Karpas-422 (cell line): ENCODE measurements at regions not wholly inside any gene's neighbourhood (a gene's known extent, or its start where the extent isn't known, plus 50 kb on each side); places are given as distances from the start of the nearest gene placed in this dataset.
"Not testable (repeated sequence)": the region's sequence is repeated elsewhere in the genome, so short reads cannot be mapped to it uniquely, and the experiment has no call there.

Source experiments
- DNase-seq: peaks from one replicate; pipeline ENCODE4 v3.0.0-alpha.2; 2015
- H2AFZ ChIP-seq: fragments of 200-600 bp; sonication (generic); 2 replicates; pipeline ENCODE4 v1.6.1; 2014; ENCODE audit warnings: antibody characterized with exemption, low read length, mixed read lengths
- H3K27ac ChIP-seq: fragments of 200-600 bp; sonication (generic); 2 replicates; pipeline ENCODE4 v1.5.1; 2014; ENCODE audit warnings: mild to moderate bottlenecking, low read length, moderate library complexity
- H3K27me3 ChIP-seq: fragments of 200-600 bp; sonication (generic); 2 replicates; pipeline ENCODE4 v1.6.1; 2014; ENCODE audit warnings: low read length, mixed read lengths
- H3K36me3 ChIP-seq: fragments of 200-600 bp; sonication (generic); 2 replicates; pipeline ENCODE4 v1.6.1; 2014; ENCODE audit warnings: low read length, mixed read lengths; ENCODE audit not compliant: insufficient read depth
- H3K4me1 ChIP-seq: fragments of 200-600 bp; sonication (generic); 2 replicates; pipeline ENCODE4 v1.6.1; 2014; ENCODE audit warnings: mild to moderate bottlenecking, low read length, mixed read lengths
- H3K4me2 ChIP-seq: fragments of 200-600 bp; sonication (generic); 2 replicates; pipeline ENCODE4 v1.6.1; 2014; ENCODE audit warnings: low read length, low read depth, mild to moderate bottlenecking; ENCODE audit not compliant: poor library complexity, severe bottlenecking
- H3K4me3 ChIP-seq: fragments of 200-600 bp; sonication (generic); 2 replicates; pipeline ENCODE4 v1.5.1; 2014; ENCODE audit warnings: mild to moderate bottlenecking, antibody characterized with exemption, low read length, mixed read lengths
- H3K79me2 ChIP-seq: fragments of 200-600 bp; sonication (generic); 2 replicates; pipeline ENCODE4 v1.6.1; 2014; ENCODE audit warnings: mild to moderate bottlenecking, low read length, mixed read lengths
- H3K9ac ChIP-seq: fragments of 200-600 bp; sonication (generic); 2 replicates; pipeline ENCODE4 v1.6.0; 2014; ENCODE audit warnings: low read length
- H3K9me2 ChIP-seq: fragments of 200-600 bp; sonication (generic), shearing (Covaris generic); replicated peaks from 2 replicates; pipeline ENCODE4 v1.6.0; 2014; ENCODE audit warnings: mild to moderate bottlenecking, low read length, moderate library complexity; ENCODE audit not compliant: insufficient read depth
- H3K9me3 ChIP-seq: fragments of 300-700, 200-600 bp; sonication (generic); 2 replicates; pipeline ENCODE4 v1.6.1; 2014; ENCODE audit warnings: low read length, mixed read lengths
- H4K20me1 ChIP-seq: fragments of 200-600 bp; sonication (generic); 2 replicates; pipeline ENCODE4 v1.6.1; 2014; ENCODE audit warnings: mild to moderate bottlenecking, antibody characterized with exemption, low read length, low read depth; ENCODE audit not compliant: insufficient read depth

DNA sequence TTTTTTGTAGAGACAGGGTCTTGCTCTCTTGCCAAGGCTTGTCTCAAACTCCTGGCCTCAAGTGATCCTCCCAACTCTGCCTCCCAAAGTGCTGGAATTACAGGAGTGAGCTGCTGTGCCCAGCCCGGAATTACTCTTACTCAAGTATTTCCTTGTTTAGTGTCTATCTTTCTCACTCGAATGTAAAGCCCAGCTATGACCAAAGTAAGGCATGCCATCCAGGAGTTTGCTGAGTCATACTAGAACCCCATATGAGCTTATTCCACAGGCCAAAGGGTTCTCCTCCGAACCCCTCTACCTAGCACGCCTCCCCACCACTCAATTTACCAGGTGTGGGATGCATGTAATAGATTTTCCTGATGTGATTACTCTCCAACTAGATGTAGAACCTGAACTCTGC is 166.6 kb upstream of the AUTS2 start:
- H3K79me2 ChIP-seq = no peaks in the 10 kb centered on the region
- H3K36me3 ChIP-seq = no peaks in the 10 kb centered on the region
- no peak for DNase-seq

DNA sequence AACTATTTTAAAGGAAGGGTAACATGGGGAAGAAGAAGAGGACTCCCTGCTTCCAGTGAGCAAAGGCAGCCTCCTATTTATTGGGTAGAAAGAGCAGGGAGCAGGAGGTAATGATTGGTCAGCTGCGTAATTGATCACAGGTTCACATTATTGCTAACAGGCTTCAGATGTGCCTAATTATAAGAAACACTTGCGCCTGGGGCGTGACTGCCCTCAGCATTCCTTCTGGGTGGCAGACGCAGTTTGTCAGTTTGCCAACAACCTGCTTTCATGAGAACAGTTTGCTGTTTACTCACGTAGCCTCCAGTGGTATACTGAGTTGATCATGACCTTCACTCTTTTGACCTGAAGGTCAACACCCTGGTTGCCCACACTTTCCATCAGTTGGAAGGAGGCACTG is 166.0 kb upstream of the AUTS2 start:
- H3K27ac ChIP-seq = not testable (repeated sequence)

More for the DNA sequence above, 166.6 kb upstream of the AUTS2 start:
- no peaks in the 10 kb centered on the region for H3K9me2 ChIP-seq
- H3K4me2 ChIP-seq = no peak overlapping the region
- no peak overlapping the region for H3K4me3 ChIP-seq
- no peaks in the 10 kb centered on the region for H3K9me3 ChIP-seq
- H2AFZ ChIP-seq = no peak overlapping the region
- no peak overlapping the region for H3K9ac ChIP-seq
- peaks cover 12% of the 10 kb centered on the region for H3K4me1 ChIP-seq
- no peaks in the 10 kb centered on the region for H3K27me3 ChIP-seq
- no peaks in the 10 kb centered on the region for H4K20me1 ChIP-seq
- no peak overlapping the region for H3K27ac ChIP-seq

DNA sequence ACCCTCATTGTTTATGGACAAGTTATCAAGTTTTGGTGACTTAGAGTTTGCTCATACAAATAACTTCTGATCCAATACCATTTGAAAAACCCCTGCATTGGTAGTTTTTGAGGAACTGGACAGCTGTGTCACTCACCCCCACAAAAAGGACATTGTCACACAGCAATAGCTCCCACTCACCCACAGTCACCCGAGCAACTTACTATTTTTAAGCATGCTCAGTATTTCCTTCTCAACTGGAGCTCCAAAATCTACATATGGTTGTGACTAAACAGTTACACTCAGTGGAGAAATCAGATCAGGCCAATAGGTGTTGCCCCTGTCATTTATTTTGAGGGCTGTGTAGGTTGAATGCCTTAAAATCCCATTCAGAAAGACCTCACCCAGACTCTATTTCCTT is 165.2 kb upstream of the AUTS2 start:
- Histone ChIP-seq H3K4me3 (no peak overlapping the region), H3K4me1 (peaks cover 12% of the 10 kb centered on the region), H3K79me2 (no peaks in the 10 kb centered on the region), H2AFZ (no peak overlapping the region), H4K20me1 (no peaks in the 10 kb centered on the region), H3K9ac (no peak overlapping the region), H3K36me3 (no peaks in the 10 kb centered on the region), H3K9me2 (no peaks in the 10 kb centered on the region), H3K4me2 (no peak overlapping the region), H3K9me3 (no peaks in the 10 kb centered on the region), H3K27ac (no peak overlapping the region), H3K27me3 (no peaks in the 10 kb centered on the region)
- no peak for DNase-seq

More for the DNA sequence above, 166.0 kb upstream of the AUTS2 start:
- H3K9me2 ChIP-seq, H2AFZ ChIP-seq, H3K4me3 ChIP-seq, H3K36me3 ChIP-seq, H3K9ac ChIP-seq, H3K27me3 ChIP-seq, H3K79me2 ChIP-seq, H3K4me2 ChIP-seq, DNase-seq, H4K20me1 ChIP-seq, H3K9me3 ChIP-seq: not testable (repeated sequence)
- H3K4me1 ChIP-seq = peaks cover 12% of the 10 kb centered on the region

DNA sequence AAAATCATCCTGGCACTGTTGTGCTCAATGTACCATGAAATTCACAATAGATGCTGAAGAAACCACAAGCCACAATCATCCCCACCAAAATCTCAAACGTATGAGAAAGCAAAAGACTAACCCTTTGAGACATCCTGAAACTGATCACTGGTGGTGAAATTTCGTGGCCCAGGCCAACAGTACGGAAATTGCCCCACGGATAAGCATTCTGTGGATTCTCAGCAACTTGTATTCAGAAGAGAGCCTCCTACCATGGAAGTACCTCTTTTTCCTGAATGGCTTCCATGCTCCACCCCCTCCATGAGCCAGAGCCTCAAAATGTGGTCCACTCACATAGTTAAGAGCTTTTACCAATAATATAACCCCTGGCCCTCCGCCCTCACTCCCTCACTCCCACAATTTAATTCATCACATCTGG is 163.9 kb upstream of the AUTS2 start:
- Histone ChIP-seq H3K79me2 (no peaks in the 10 kb centered on the region), H3K4me3 (no peak overlapping the region), H3K27ac (no peak overlapping the region), H3K36me3 (no peaks in the 10 kb centered on the region), H4K20me1 (no peaks in the 10 kb centered on the region), H3K9me2 (no peaks in the 10 kb centered on the region), H3K27me3 (no peaks in the 10 kb centered on the region), H3K4me2 (no peak overlapping the region), H2AFZ (no peak overlapping the region), H3K9ac (no peak overlapping the region), H3K9me3 (no peaks in the 10 kb centered on the region), H3K4me1 (peaks cover 12% of the 10 kb centered on the region)
- DNase-seq = no peak

DNA sequence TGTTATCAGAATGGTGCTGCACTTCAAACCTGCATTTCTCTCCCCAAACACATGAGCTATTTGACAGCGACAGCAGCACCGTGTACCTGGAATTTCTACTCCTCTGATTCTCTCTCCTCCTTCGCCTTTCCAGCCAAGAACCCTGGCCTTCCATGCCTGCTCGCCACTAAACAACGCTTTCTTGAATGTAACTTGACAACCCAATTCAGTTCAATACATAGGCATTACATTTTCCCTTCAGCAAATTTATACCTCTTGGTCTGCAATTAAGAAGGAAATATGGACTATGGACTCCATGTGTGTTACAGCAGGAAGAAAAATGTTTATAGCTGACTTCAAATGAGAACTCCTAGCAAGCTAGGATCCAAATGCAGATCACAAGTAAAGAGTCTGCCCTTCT is 162.6 kb upstream of the AUTS2 start:
- no peak for DNase-seq
- H3K79me2 ChIP-seq = no peaks in the 10 kb centered on the region
- no peaks in the 10 kb centered on the region for H3K9me3 ChIP-seq
- H3K27ac ChIP-seq = no peak overlapping the region
- H3K27me3 ChIP-seq = no peaks in the 10 kb centered on the region
- no peak overlapping the region for H3K4me3 ChIP-seq
- H2AFZ ChIP-seq = no peak overlapping the region; the same call in 1 of the 2 replicates
- peaks cover 8% of the 10 kb centered on the region for H3K4me1 ChIP-seq
- H4K20me1 ChIP-seq = no peaks in the 10 kb centered on the region
- H3K4me2 ChIP-seq = no peak overlapping the region
- no peaks in the 10 kb centered on the region for H3K36me3 ChIP-seq
- no peaks in the 10 kb centered on the region for H3K9me2 ChIP-seq
- H3K9ac ChIP-seq = no peak overlapping the region

DNA sequence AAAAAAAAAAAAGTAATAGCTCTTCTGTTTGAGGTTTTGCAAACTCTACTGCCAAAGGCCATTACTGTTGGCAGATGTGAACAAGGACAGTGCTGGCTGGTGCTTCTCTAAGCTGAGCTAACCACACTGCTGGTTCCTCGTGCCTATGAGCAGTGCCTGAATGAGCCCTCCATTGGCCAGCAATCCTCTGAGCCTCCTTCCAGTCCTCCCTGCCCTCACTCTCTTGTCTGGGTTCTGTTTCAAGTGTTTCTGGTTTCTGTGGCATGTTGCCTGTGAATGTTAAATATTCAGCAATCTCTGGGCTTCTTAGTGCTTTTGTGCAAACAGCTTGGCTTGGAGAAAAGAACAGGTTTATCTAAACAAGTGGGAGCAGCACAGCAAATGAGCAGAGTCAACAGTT is 161.3 kb upstream of the AUTS2 start:
- Histone ChIP-seq H3K4me1 (peaks cover 7% of the 10 kb centered on the region), H2AFZ (no peak overlapping the region), H3K9me2 (no peaks in the 10 kb centered on the region), H3K79me2 (no peaks in the 10 kb centered on the region), H3K27ac (no peak overlapping the region), H3K27me3 (no peaks in the 10 kb centered on the region), H3K4me2 (no peak overlapping the region), H4K20me1 (no peaks in the 10 kb centered on the region), H3K36me3 (no peaks in the 10 kb centered on the region), H3K4me3 (no peak overlapping the region), H3K9ac (no peak overlapping the region), H3K9me3 (no peaks in the 10 kb centered on the region)
- no peak for DNase-seq

DNA sequence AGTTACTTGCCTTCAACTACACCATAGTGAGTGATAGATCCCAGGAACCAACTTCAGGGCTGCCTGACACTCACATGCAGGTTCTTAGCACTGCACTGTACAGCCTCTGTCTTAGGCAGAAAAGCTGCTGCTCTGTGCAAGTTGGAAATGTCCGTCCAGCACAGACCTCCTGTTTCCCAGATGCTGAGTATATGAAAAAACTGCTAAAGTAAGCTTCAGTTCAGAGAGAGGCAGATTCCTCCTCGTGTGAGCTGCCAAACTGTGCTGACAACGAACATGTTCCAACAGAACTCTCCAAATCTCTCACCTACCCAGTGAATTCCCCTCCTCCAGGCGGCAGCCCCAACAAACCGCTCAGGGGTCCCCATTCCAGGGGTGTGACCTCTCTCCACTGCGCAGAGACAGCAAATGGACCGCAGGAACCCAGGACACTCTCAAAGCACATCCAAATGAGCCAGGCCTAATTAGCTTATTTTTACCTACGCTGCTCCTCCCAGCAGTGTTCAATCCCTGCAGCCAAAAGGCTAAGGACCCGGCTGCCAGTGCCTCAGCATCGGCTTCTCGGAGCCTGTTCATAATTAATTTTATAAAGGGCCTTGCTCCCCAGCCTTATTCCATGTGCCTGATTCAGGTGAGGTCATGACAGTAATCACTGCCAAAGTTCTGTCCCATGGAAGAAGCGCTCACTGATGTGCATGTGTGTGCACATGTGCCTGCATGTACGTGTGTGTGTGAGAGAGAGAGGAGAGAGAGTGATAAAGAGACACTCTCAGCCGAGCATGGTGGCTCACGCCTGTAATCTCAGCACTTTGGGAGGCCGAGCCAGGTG is 159.5 kb upstream of the AUTS2 start:
- Histone ChIP-seq H3K27me3 (no peaks in the 10 kb centered on the region), H3K36me3 (no peaks in the 10 kb centered on the region), H3K4me1 (peaks cover 14% of the 10 kb centered on the region), H4K20me1 (no peaks in the 10 kb centered on the region), H3K9me3 (no peaks in the 10 kb centered on the region), H3K9me2 (no peaks in the 10 kb centered on the region), H3K4me2 (no peak overlapping the region), H2AFZ (no peak overlapping the region; the same call in 1 of the 2 replicates), H3K27ac (no peak overlapping the region), H3K9ac (no peak overlapping the region), H3K4me3 (no peak overlapping the region), H3K79me2 (no peaks in the 10 kb centered on the region)
- no peak for DNase-seq

DNA sequence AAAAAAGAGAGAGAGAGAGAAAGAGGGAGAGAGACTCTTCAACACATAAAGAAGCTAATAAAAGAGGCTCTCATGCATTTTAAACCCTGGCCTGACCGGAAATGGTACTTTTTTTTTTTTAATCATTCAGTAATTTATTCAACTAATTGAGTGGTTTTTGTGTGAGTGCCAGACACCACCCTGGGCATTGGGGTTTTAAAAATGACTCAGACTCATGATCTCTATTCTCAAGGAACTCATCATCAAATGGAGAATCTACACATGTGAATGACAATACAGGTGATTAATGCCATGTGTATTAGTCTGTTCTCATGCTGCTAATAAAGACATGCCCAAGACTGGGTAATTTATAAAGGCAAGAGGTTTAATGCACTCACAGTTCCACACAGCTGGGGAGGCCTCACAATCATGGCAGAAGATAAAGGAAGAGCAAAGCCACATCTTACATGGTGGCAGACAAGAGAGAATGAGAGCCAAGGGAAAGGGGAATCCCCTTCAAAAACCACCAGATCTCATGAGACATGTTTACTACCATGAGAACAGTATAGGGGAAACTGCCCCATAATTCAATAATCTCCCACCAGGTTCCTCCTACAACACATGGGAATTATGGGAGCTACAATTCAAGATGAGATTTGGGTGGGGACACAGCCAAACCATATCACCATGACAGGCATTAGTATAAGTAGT is 158.5 kb upstream of the AUTS2 start:
- Histone ChIP-seq H3K4me1 (peaks cover 14% of the 10 kb centered on the region), H3K9me2 (no peaks in the 10 kb centered on the region), H2AFZ (no peak overlapping the region), H3K27me3 (no peaks in the 10 kb centered on the region), H3K4me2 (no peak overlapping the region), H3K9me3 (no peaks in the 10 kb centered on the region), H4K20me1 (no peaks in the 10 kb centered on the region), H3K27ac (no peak overlapping the region), H3K9ac (no peak overlapping the region), H3K4me3 (no peak overlapping the region), H3K79me2 (no peaks in the 10 kb centered on the region), H3K36me3 (no peaks in the 10 kb centered on the region)
- DNase-seq = no peak
